ENCODE measurements at regions not wholly inside any gene's neighbourhood (a gene's known extent, or its start where the extent isn't known, plus 50 kb on each side); places are given as distances from the start of the nearest gene placed in this dataset.
"Not testable (repeated sequence)": the region's sequence is repeated elsewhere in the genome, so short reads cannot be mapped to it uniquely, and the experiment has no call there.

GRCh38 chr15:26083457-26083856 lies 220.3 kb upstream of the ATP10A start:
- H3K4me1 Mint-ChIP-seq (ENCODE audit: low read depth in 2 of 2), result peaks cover 13 to 14% of the 10 kb centered on the region in 2 donors
- H3K27ac Mint-ChIP-seq, result peak overlapping the region in 1 of 2 donors; percentile 99
- H3K4me3 Mint-ChIP-seq, result peak overlapping the region; percentile 80 to 82
- H3K36me3 Mint-ChIP-seq (ENCODE audit: insufficient read depth), result peaks cover 19% of the 10 kb centered on the region
- peaks cover 0 to 5% of the 10 kb centered on the region in 2 donors for H3K9me3 Mint-ChIP-seq
- DNase-seq (no peak), ATAC-seq (replicated peaks) (no peak)
- peaks cover 0 to 6% of the 10 kb centered on the region in 2 donors for H3K27me3 Mint-ChIP-seq

GRCh38 chr15:26082221-26083109 lies 219.3 kb upstream of the ATP10A start:
- H3K27me3 Mint-ChIP-seq, result peaks cover 0 to 6% of the 10 kb centered on the region in 2 donors
- DNase-seq (peak; percentile 79 to 89 (median 87)), ATAC-seq (replicated peaks) (peak; percentile 94)
- peaks cover 13 to 19% of the 10 kb centered on the region in 2 donors for H3K4me1 Mint-ChIP-seq (ENCODE audit: low read depth in 2 of 2)
- peaks cover 0 to 2% of the 10 kb centered on the region in 2 donors for H3K9me3 Mint-ChIP-seq
- H3K36me3 Mint-ChIP-seq (ENCODE audit: insufficient read depth), result peaks cover 19% of the 10 kb centered on the region
- peak overlapping the region; percentile 80 to 82 for H3K4me3 Mint-ChIP-seq
- H3K27ac Mint-ChIP-seq, result peak overlapping the region; percentile 98 to 99

GRCh38 chr15:26081758-26082220 lies 218.7 kb upstream of the ATP10A start:
- Mint-ChIP-seq H3K4me1 (ENCODE audit: low read depth in 2 of 2) (peaks cover 13 to 19% of the 10 kb centered on the region in 2 donors), H3K36me3 (ENCODE audit: insufficient read depth) (peaks cover 19% of the 10 kb centered on the region), H3K9me3 (peaks cover 0 to 2% of the 10 kb centered on the region in 2 donors), H3K27ac (peak overlapping the region; percentile 98 to 99), H3K4me3 (peak overlapping the region; percentile 80 to 82), H3K27me3 (peaks cover 0 to 6% of the 10 kb centered on the region in 2 donors)
- DNase-seq (no peak), ATAC-seq (replicated peaks) (peak; percentile 19)

- ATAC-seq (replicated peaks), result no peak
- H3K36me3 Mint-ChIP-seq (ENCODE audit: insufficient read depth), result no peaks in the 10 kb centered on the region
- H3K9me3 Mint-ChIP-seq, result no peaks in the 10 kb centered on the region
- peaks cover 0 to 7% of the 10 kb centered on the region in 2 donors for H3K4me1 Mint-ChIP-seq (ENCODE audit: low read depth in 2 of 2)
- no peak overlapping the region for H3K27ac Mint-ChIP-seq
- peaks cover 12 to 22% of the 10 kb centered on the region in 2 donors for H3K27me3 Mint-ChIP-seq
- no peak for DNase-seq
- no peak overlapping the region for H3K4me3 Mint-ChIP-seq
Observed at GRCh38 chr15:26075770-26076169, 212.6 kb upstream of the ATP10A start.

- Mint-ChIP-seq H3K4me3 (no peak overlapping the region), H3K27ac (no peak overlapping the region), H3K27me3 (peaks cover 12 to 30% of the 10 kb centered on the region in 2 donors), H3K4me1 (ENCODE audit: low read depth in 2 of 2) (peaks cover 0 to 5% of the 10 kb centered on the region in 2 donors), H3K36me3 (ENCODE audit: insufficient read depth) (no peaks in the 10 kb centered on the region), H3K9me3 (no peaks in the 10 kb centered on the region)
- DNase-seq, result no peak
- no peak for ATAC-seq (replicated peaks)
Observed at GRCh38 chr15:26073430-26074333, 210.6 kb upstream of the ATP10A start.

- no peaks in the 10 kb centered on the region for H3K9me3 Mint-ChIP-seq
- no peak overlapping the region for H3K27ac Mint-ChIP-seq
- H3K36me3 Mint-ChIP-seq (ENCODE audit: insufficient read depth), result peaks cover 3% of the 10 kb centered on the region
Observed at GRCh38 chr15:26070095-26070532, 207.0 kb upstream of the ATP10A start.

GRCh38 chr15:26069231-26069641 lies 206.1 kb upstream of the ATP10A start:
- H3K36me3 Mint-ChIP-seq (ENCODE audit: insufficient read depth), result peaks cover 3% of the 10 kb centered on the region
- H3K4me1 Mint-ChIP-seq (ENCODE audit: low read depth in 2 of 2), result no peaks in the 10 kb centered on the region
- peaks cover 12 to 30% of the 10 kb centered on the region in 2 donors for H3K27me3 Mint-ChIP-seq
- DNase-seq, result no peak
- no peaks in the 10 kb centered on the region for H3K9me3 Mint-ChIP-seq
- ATAC-seq (replicated peaks), result no peak
- no peak overlapping the region for H3K27ac Mint-ChIP-seq
- H3K4me3 Mint-ChIP-seq, result no peak overlapping the region

More at GRCh38 chr15:26070095-26070532, 207.0 kb upstream of the ATP10A start:
- Mint-ChIP-seq H3K4me1 (ENCODE audit: low read depth in 2 of 2) (no peaks in the 10 kb centered on the region), H3K4me3 (no peak overlapping the region), H3K27me3 (peaks cover 12 to 30% of the 10 kb centered on the region in 2 donors)
- no peak for DNase-seq
- ATAC-seq (replicated peaks), result no peak

GRCh38 chr15:26066896-26067295 lies 203.8 kb upstream of the ATP10A start:
- peaks cover 6 to 18% of the 10 kb centered on the region in 2 donors for H3K27me3 Mint-ChIP-seq
- H3K4me3 Mint-ChIP-seq, result no peak overlapping the region
- no peak for DNase-seq
- H3K27ac Mint-ChIP-seq, result no peak overlapping the region
- H3K9me3 Mint-ChIP-seq, result no peaks in the 10 kb centered on the region
- H3K4me1 Mint-ChIP-seq (ENCODE audit: low read depth in 2 of 2), result no peaks in the 10 kb centered on the region
- peaks cover 3% of the 10 kb centered on the region for H3K36me3 Mint-ChIP-seq (ENCODE audit: insufficient read depth)
- ATAC-seq (replicated peaks), result no peak

GRCh38 chr15:26065723-26066122 lies 202.6 kb upstream of the ATP10A start:
- H3K4me3 Mint-ChIP-seq, result no peak overlapping the region
- ATAC-seq (replicated peaks), result no peak
- no peak overlapping the region for H3K27ac Mint-ChIP-seq
- peaks cover 0 to 3% of the 10 kb centered on the region in 2 donors for H3K9me3 Mint-ChIP-seq
- peaks cover 5 to 9% of the 10 kb centered on the region in 2 donors for H3K27me3 Mint-ChIP-seq
- H3K4me1 Mint-ChIP-seq (ENCODE audit: low read depth in 2 of 2), result no peaks in the 10 kb centered on the region
- H3K36me3 Mint-ChIP-seq (ENCODE audit: insufficient read depth), result peaks cover 3% of the 10 kb centered on the region
- no peak for DNase-seq

GRCh38 chr15:26061248-26061647 lies 198.1 kb upstream of the ATP10A start:
- H3K27me3 Mint-ChIP-seq, result peaks cover 5 to 10% of the 10 kb centered on the region in 2 donors
- no peak for ATAC-seq (replicated peaks)
- no peak for DNase-seq
- H3K9me3 Mint-ChIP-seq, result peaks cover 0 to 3% of the 10 kb centered on the region in 2 donors
- H3K4me1 Mint-ChIP-seq (ENCODE audit: low read depth in 2 of 2), result no peaks in the 10 kb centered on the region
- no peak overlapping the region for H3K4me3 Mint-ChIP-seq
- H3K36me3 Mint-ChIP-seq (ENCODE audit: insufficient read depth), result no peaks in the 10 kb centered on the region
- no peak overlapping the region for H3K27ac Mint-ChIP-seq

GRCh38 chr15:26056766-26057165 lies 193.6 kb upstream of the ATP10A start:
- not testable (repeated sequence) for H3K36me3 Mint-ChIP-seq (ENCODE audit: insufficient read depth); H3K4me3 Mint-ChIP-seq; H3K27ac Mint-ChIP-seq; ATAC-seq (replicated peaks); H3K4me1 Mint-ChIP-seq (ENCODE audit: low read depth in 2 of 2); DNase-seq; H3K9me3 Mint-ChIP-seq
- peaks cover 5 to 42% of the 10 kb centered on the region in 2 donors for H3K27me3 Mint-ChIP-seq

GRCh38 chr15:26051761-26052675 lies 188.9 kb upstream of the ATP10A start:
- Mint-ChIP-seq H3K4me1 (ENCODE audit: low read depth in 2 of 2) (no peaks in the 10 kb centered on the region), H3K9me3 (peaks cover 0 to 3% of the 10 kb centered on the region in 2 donors)

More at GRCh38 chr15:26051761-26052675, 188.9 kb upstream of the ATP10A start:
- Mint-ChIP-seq H3K27me3 (peaks cover 0 to 41% of the 10 kb centered on the region in 2 donors), H3K27ac (no peak overlapping the region), H3K4me3 (no peak overlapping the region), H3K36me3 (ENCODE audit: insufficient read depth) (no peaks in the 10 kb centered on the region)
- DNase-seq (no peak), ATAC-seq (replicated peaks) (no peak)

All from effector memory CD8-positive, alpha-beta T cell (primary cell).